Activated T-cell treated with anti-CD3 and anti-CD28 coated beads, Interleukin-2, amount 50 U/mL, for 72 hours (primary cell): ENCODE measurements at regions not wholly inside any gene's neighbourhood (a gene's known extent, or its start where the extent isn't known, plus 50 kb on each side); places are given as distances from the start of the nearest gene placed in this dataset.
"Not testable (repeated sequence)": the region's sequence is repeated elsewhere in the genome, so short reads cannot be mapped to it uniquely, and the experiment has no call there.

Source experiments
- ATAC-seq, 2 donors: fragments of 150-1000 bp; cut with Tn5 transposase; replicated peaks in 1 of 2; 2 replicates each; pipeline ENCODE4 v1.10.0; 2021; ENCODE audit warnings: moderate library complexity in 2 of 2, mild to moderate bottlenecking in 1 of 2
- DNase-seq, 2 donors: peaks; one replicate each; pipeline ENCODE4 v3.0.0; 2021 to 2022; ENCODE audit warnings: mixed read lengths in 1 of 2
- H3K27ac Mint-ChIP-seq: one replicate; pipeline ENCODE4 v1.8.0; 2022; ENCODE audit warnings: mild to moderate bottlenecking, moderate library complexity, mixed read lengths
- H3K27me3 Mint-ChIP-seq: one replicate; pipeline ENCODE4 v1.8.0; 2022; ENCODE audit warnings: low read depth, mixed read lengths
- H3K36me3 Mint-ChIP-seq, 2 donors: one replicate each; pipeline ENCODE4 v1.8.0; 2022; ENCODE audit warnings: mixed read lengths in 2 of 2, mild to moderate bottlenecking in 1 of 2; ENCODE audit not compliant: insufficient read depth in 2 of 2
- H3K4me1 Mint-ChIP-seq: one replicate; pipeline ENCODE4 v1.8.0; 2022; ENCODE audit warnings: low read depth, mixed read lengths
- H3K4me3 Mint-ChIP-seq, 2 donors: one replicate each; pipeline ENCODE4 v1.8.0; 2022; ENCODE audit warnings: mild to moderate bottlenecking in 2 of 2, mixed read lengths in 2 of 2, moderate library complexity in 2 of 2
- H3K9me3 Mint-ChIP-seq, 2 donors: one replicate each; pipeline ENCODE4 v1.8.0; 2022; ENCODE audit warnings: mixed read lengths in 2 of 2

- DNase-seq (peak; percentile 89 to 93), ATAC-seq (peak; percentile 77 to 81)
- Mint-ChIP-seq H3K9me3 (no peaks in the 10 kb centered on the region), H3K4me3 (peak overlapping the region; percentile 75 to 81), H3K27me3 (no peaks in the 10 kb centered on the region), H3K4me1 (peaks cover 80% of the 10 kb centered on the region), H3K36me3 (peaks cover 15 to 19% of the 10 kb centered on the region in 2 donors), H3K27ac (peak overlapping the region; percentile 95)
Measured at GRCh38 chr10:30701451-30702173, 72.1 kb upstream of the LYZL2 start.

GRCh38 chr10:30697806-30698205 lies 68.3 kb upstream of the LYZL2 start:
- peak; percentile 51 to 61 for DNase-seq
- H3K9me3 Mint-ChIP-seq = peaks cover 2 to 4% of the 10 kb centered on the region in 2 donors
- no peak for ATAC-seq
- peak overlapping the region; percentile 3 to 64 for H3K4me3 Mint-ChIP-seq
- peak overlapping the region; percentile 92 for H3K27ac Mint-ChIP-seq
- no peaks in the 10 kb centered on the region for H3K27me3 Mint-ChIP-seq
- H3K4me1 Mint-ChIP-seq = peaks cover 86% of the 10 kb centered on the region
- peaks cover 16 to 20% of the 10 kb centered on the region in 2 donors for H3K36me3 Mint-ChIP-seq

GRCh38 chr10:30697221-30697620 lies 67.7 kb upstream of the LYZL2 start:
- DNase-seq, H3K9me3 Mint-ChIP-seq, H3K27me3 Mint-ChIP-seq, ATAC-seq: not testable (repeated sequence)
- H3K27ac Mint-ChIP-seq = peak overlapping the region; percentile 92
- peaks cover 86% of the 10 kb centered on the region for H3K4me1 Mint-ChIP-seq
- H3K4me3 Mint-ChIP-seq = peak overlapping the region; percentile 37 to 64
- peaks cover 16 to 19% of the 10 kb centered on the region in 2 donors for H3K36me3 Mint-ChIP-seq

GRCh38 chr10:30696416-30697185 lies 67.0 kb upstream of the LYZL2 start:
- peak overlapping the region; percentile 97 for H3K27ac Mint-ChIP-seq
- H3K27me3 Mint-ChIP-seq, H3K9me3 Mint-ChIP-seq, DNase-seq, ATAC-seq: not testable (repeated sequence)
- H3K36me3 Mint-ChIP-seq = peaks cover 16 to 19% of the 10 kb centered on the region in 2 donors
- peaks cover 90% of the 10 kb centered on the region for H3K4me1 Mint-ChIP-seq
- peak overlapping the region; percentile 54 to 56 for H3K4me3 Mint-ChIP-seq

GRCh38 chr10:30695481-30696236 lies 66.1 kb upstream of the LYZL2 start:
- H3K27ac Mint-ChIP-seq = peak overlapping the region; percentile 97
- H3K36me3 Mint-ChIP-seq = peaks cover 21 to 23% of the 10 kb centered on the region in 2 donors
- H3K4me3 Mint-ChIP-seq = peak overlapping the region; percentile 54 to 56
- H3K4me1 Mint-ChIP-seq = peaks cover 98% of the 10 kb centered on the region
- not testable (repeated sequence) for H3K9me3 Mint-ChIP-seq, H3K27me3 Mint-ChIP-seq
- ATAC-seq = peak; percentile 86 to 87
- peak; percentile 84 to 85 for DNase-seq

- peaks cover 20 to 23% of the 10 kb centered on the region in 2 donors for H3K36me3 Mint-ChIP-seq
- peak overlapping the region; percentile 97 for H3K27ac Mint-ChIP-seq
- H3K9me3 Mint-ChIP-seq = peaks cover 2 to 4% of the 10 kb centered on the region in 2 donors
- peak overlapping the region; percentile 54 to 56 for H3K4me3 Mint-ChIP-seq
- peaks cover 98% of the 10 kb centered on the region for H3K4me1 Mint-ChIP-seq
- ATAC-seq = peak; percentile 38 to 53
- H3K27me3 Mint-ChIP-seq = no peaks in the 10 kb centered on the region
- DNase-seq = peak in 1 of 2 donors; percentile 36
Measured at GRCh38 chr10:30694518-30695228, 65.1 kb upstream of the LYZL2 start.

- ATAC-seq = no peak
- Mint-ChIP-seq H3K4me1 (peaks cover 95% of the 10 kb centered on the region), H3K9me3 (peaks cover 2 to 4% of the 10 kb centered on the region in 2 donors)
Measured at GRCh38 chr10:30691639-30692015, 62.1 kb upstream of the LYZL2 start.

GRCh38 chr10:30690948-30691638 lies 61.5 kb upstream of the LYZL2 start:
- not testable (repeated sequence) for ATAC-seq, H3K9me3 Mint-ChIP-seq, DNase-seq, H3K27me3 Mint-ChIP-seq
- Mint-ChIP-seq H3K4me1 (peaks cover 95% of the 10 kb centered on the region), H3K27ac (peak overlapping the region; percentile 72), H3K4me3 (peak overlapping the region in 1 of 2 donors; percentile 31), H3K36me3 (peaks cover 19 to 20% of the 10 kb centered on the region in 2 donors)

More at GRCh38 chr10:30691639-30692015, 62.1 kb upstream of the LYZL2 start:
- Mint-ChIP-seq H3K27me3 (no peaks in the 10 kb centered on the region), H3K36me3 (peaks cover 19 to 20% of the 10 kb centered on the region in 2 donors), H3K4me3 (peak overlapping the region in 1 of 2 donors; percentile 31), H3K27ac (peak overlapping the region; percentile 72)
- DNase-seq = no peak

- Mint-ChIP-seq H3K27ac (peak overlapping the region; percentile 93), H3K9me3 (no peaks in the 10 kb centered on the region), H3K27me3 (no peaks in the 10 kb centered on the region), H3K4me3 (peak overlapping the region; percentile 67 to 70), H3K4me1 (peaks cover 97% of the 10 kb centered on the region), H3K36me3 (peaks cover 16% of the 10 kb centered on the region in 2 donors)
- ATAC-seq = peak in 1 of 2 donors; percentile 17
- DNase-seq = no peak
Measured at GRCh38 chr10:30688456-30688855, 58.9 kb upstream of the LYZL2 start.

GRCh38 chr10:30687698-30688213 lies 58.2 kb upstream of the LYZL2 start:
- H3K27ac Mint-ChIP-seq = peak overlapping the region; percentile 96
- DNase-seq = peak; percentile 82 to 89
- peak; percentile 39 to 59 for ATAC-seq
- H3K9me3 Mint-ChIP-seq = no peaks in the 10 kb centered on the region
- peak overlapping the region; percentile 66 to 85 for H3K4me3 Mint-ChIP-seq
- peaks cover 97% of the 10 kb centered on the region for H3K4me1 Mint-ChIP-seq
- no peaks in the 10 kb centered on the region for H3K27me3 Mint-ChIP-seq
- peaks cover 11 to 14% of the 10 kb centered on the region in 2 donors for H3K36me3 Mint-ChIP-seq

GRCh38 chr10:30686708-30687107 lies 57.2 kb upstream of the LYZL2 start:
- Mint-ChIP-seq H3K36me3 (peaks cover 7 to 11% of the 10 kb centered on the region in 2 donors), H3K4me3 (peak overlapping the region; percentile 66 to 85), H3K9me3 (no peaks in the 10 kb centered on the region), H3K27me3 (no peaks in the 10 kb centered on the region), H3K27ac (peak overlapping the region; percentile 96), H3K4me1 (peaks cover 98% of the 10 kb centered on the region)
- DNase-seq = no peak
- ATAC-seq = peak; percentile 45 to 56
